ENCODE measurements at regions not wholly inside any gene's neighbourhood (a gene's known extent, or its start where the extent isn't known, plus 50 kb on each side); places are given as distances from the start of the nearest gene placed in this dataset.

- dilution Hi-C loops (cut with MboI; ENCODE audit: extremely low pct_ligation_motif_present, low sequenced_read_pairs) = no loop called here
- peak; percentile 100 for FAIRE-seq
These were observed 58.9 kb downstream of the MYEOV start for GRCh38 chr11:69352715-69353319.

More at GRCh38 chr11:69352715-69353319, 58.9 kb downstream of the MYEOV start:
- H3K9me1 ChIP-seq (replicated peaks; ENCODE audit: control insufficient read depth, extremely low read depth, insufficient read depth, low read length) = no peaks in the 10 kb centered on the region
- CTCF ChIA-PET = interaction anchor here (0.8 to 2.8 kb wide), 11 partner anchors 9 to 318 kb away, joined by 3 to 17 read pairs (median 7); partner anchors contain the start of gene MYEOV
- POLR2A ChIA-PET = interaction anchor here (0.7 to 1.3 kb wide), 5 partner anchors 12 to 95 kb away, joined by 3 to 9 read pairs (median 4); partner anchors contain the start of gene MYEOV
- peak; percentile 96 for DNase-seq (ENCODE audit: low read depth, low spot score)
- no peaks in the 10 kb centered on the region for H3K27me3 ChIP-seq (ENCODE audit: control insufficient read depth in 2 of 2, insufficient read depth in 2 of 2, low read length in 2 of 2)
- H4K20me1 ChIP-seq (replicated peaks; ENCODE audit: control insufficient read depth, extremely low read depth, insufficient read depth, low read length) = no peaks in the 10 kb centered on the region
- H3K4me2 ChIP-seq (ENCODE audit: insufficient read depth, low read length) = peak overlapping the region; percentile 41
- H3K9me3 ChIP-seq (replicated peaks; ENCODE audit: control insufficient read depth, insufficient read depth, low read length) = no peaks in the 10 kb centered on the region
- peak overlapping the region; percentile 90 for H3K27ac ChIP-seq (ENCODE audit: insufficient read depth, low read depth, low read length)
- H3K4me1 ChIP-seq (ENCODE audit: control insufficient read depth, extremely low read depth, insufficient read depth, low read length) = peaks cover 47% of the 10 kb centered on the region
- H3K79me2 ChIP-seq (ENCODE audit: control insufficient read depth, insufficient read depth, low read length) = no peaks in the 10 kb centered on the region
- no peak overlapping the region for H3K4me3 ChIP-seq (replicated peaks in 1 of 3; ENCODE audit: insufficient read depth in 1 of 3, low read depth in 1 of 3, low read length in 3 of 3)
- no peaks in the 10 kb centered on the region for H3K36me3 ChIP-seq (ENCODE audit: control insufficient read depth in 2 of 2, extremely low read depth in 1 of 2, insufficient read depth in 2 of 2, low read length in 2 of 2)
- no TSS peak for BruUV-seq (replicated peaks)
- no peak for TF ChIP-seq CTCF (IDR thresholded peaks at IDR 0.05; ENCODE audit: extremely low read depth in 1 of 2, insufficient read depth in 1 of 2, low read depth in 1 of 2, low read length in 2 of 2)
- peak; percentile 98 for TF ChIP-seq POLR2AphosphoS5 (IDR thresholded peaks at IDR 0.05; ENCODE audit: insufficient read depth, low read depth, low read length)
- TF ChIP-seq FOS (IDR thresholded peaks at IDR 0.05; ENCODE audit: borderline replicate concordance, insufficient read depth, low read length) = peak; percentile 99
- peak; percentile 68 for TF ChIP-seq MYC (IDR thresholded peaks at IDR 0.05; ENCODE audit: low read depth, low read length)
- TF ChIP-seq JUN (IDR thresholded peaks at IDR 0.05; ENCODE audit: borderline replicate concordance, insufficient read depth, insufficient read length, low read depth) = peak; percentile 99
- TF ChIP-seq POLR2A (IDR thresholded peaks at IDR 0.05; ENCODE audit: low read depth, low read length) = peak; percentile 73
- no peak for TF ChIP-seq MAX (IDR thresholded peaks at IDR 0.05; ENCODE audit: insufficient read depth, insufficient read length)
- TF ChIP-seq EZH2 (IDR thresholded peaks at IDR 0.05; ENCODE audit: borderline replicate concordance, low read depth, low read length, severe bottlenecking) = no peak
- TF ChIP-seq GATA2 (IDR thresholded peaks at IDR 0.05; ENCODE audit: insufficient read depth, insufficient read length, low read depth, low read length) = peak; percentile 96
- peak overlapping the region; percentile 61 for H3K9ac ChIP-seq (replicated peaks; ENCODE audit: extremely low read depth, insufficient read depth, low read length)
- no peak overlapping the region for H2AFZ ChIP-seq (ENCODE audit: low read depth, low read length)
- intact Hi-C loops (cut with micrococcal nuclease) = loop anchor here (1.0 to 2.0 kb wide), 5 partner anchors 30 to 290 kb away; no protein-coding TSS in a partner anchor
